GM12875 (cell line): ENCODE measurements at regions not wholly inside any gene's neighbourhood (a gene's known extent, or its start where the extent isn't known, plus 50 kb on each side); places are given as distances from the start of the nearest gene placed in this dataset.

Experiments
- H3K4me3 ChIP-seq: one replicate; pipeline ENCODE4 v1.5.1; 2011; ENCODE audit warnings: low read depth, low read length, control low read depth
- TF ChIP-seq, protein P1 (sequence below): IDR thresholded peaks from 2 replicates; pipeline ENCODE4 v1.5.1; 2011; ENCODE audit warnings: low read depth, mild to moderate bottlenecking, control low read depth, inconsistent platforms, low read length, moderate library complexity, borderline replicate concordance; ENCODE audit not compliant: insufficient read depth

DNA sequence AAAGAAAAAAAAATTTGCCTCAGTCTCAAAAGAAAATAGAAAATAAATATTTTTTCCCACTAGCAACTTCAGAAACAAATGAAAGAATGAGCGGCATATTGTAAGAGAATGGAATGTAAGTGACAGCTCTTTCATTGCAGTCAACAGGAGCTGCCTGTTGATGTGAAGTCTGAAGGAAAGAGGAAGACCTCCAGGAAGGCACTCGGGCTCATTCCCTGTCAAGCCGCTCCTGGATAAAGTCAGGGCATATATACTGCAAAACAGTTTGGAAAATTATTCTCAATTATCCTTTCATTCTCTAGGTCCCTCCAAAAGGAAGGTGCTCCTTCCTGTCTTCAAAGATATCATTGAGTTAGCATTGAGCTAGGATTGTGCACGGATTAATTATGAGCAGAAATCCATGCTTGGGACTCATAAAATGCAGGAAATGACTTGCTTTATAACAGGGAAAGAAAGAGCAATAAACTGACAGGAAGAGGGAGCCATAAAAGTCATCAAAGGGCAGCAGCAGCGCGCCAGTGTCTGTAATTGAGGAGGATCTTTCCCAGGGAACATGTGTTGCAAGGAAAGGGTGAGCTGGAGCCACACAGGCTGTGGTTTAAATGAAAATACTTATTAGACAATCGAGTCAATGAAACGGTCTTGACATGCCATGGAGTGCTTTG, 218.2 kb downstream of the C6orf118 start:
- TF ChIP-seq, protein P1, sequence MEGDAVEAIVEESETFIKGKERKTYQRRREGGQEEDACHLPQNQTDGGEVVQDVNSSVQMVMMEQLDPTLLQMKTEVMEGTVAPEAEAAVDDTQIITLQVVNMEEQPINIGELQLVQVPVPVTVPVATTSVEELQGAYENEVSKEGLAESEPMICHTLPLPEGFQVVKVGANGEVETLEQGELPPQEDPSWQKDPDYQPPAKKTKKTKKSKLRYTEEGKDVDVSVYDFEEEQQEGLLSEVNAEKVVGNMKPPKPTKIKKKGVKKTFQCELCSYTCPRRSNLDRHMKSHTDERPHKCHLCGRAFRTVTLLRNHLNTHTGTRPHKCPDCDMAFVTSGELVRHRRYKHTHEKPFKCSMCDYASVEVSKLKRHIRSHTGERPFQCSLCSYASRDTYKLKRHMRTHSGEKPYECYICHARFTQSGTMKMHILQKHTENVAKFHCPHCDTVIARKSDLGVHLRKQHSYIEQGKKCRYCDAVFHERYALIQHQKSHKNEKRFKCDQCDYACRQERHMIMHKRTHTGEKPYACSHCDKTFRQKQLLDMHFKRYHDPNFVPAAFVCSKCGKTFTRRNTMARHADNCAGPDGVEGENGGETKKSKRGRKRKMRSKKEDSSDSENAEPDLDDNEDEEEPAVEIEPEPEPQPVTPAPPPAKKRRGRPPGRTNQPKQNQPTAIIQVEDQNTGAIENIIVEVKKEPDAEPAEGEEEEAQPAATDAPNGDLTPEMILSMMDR = no peak
- no peak overlapping the region for H3K4me3 ChIP-seq

DNA sequence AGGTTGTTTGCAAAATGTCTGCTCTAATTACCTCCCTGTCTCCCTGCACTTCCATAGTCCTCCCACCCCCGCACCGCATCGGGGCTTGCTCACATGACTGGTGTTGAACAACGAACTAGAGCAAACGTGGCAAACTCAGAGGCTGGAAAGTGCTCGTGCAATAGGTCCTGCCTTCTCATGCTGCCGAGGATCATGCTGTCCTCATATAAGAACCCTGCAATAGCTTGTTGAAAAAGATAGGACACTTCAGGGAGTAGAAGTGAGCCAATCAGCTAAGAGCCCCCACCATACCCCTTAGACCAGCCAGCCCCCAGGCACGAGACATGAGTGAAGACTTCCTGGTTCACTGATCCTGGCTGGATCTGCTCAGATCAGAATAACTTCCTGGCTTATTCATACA, 219.2 kb downstream of the C6orf118 start:
- TF ChIP-seq, protein P1 = no peak
- no peak overlapping the region for H3K4me3 ChIP-seq

DNA sequence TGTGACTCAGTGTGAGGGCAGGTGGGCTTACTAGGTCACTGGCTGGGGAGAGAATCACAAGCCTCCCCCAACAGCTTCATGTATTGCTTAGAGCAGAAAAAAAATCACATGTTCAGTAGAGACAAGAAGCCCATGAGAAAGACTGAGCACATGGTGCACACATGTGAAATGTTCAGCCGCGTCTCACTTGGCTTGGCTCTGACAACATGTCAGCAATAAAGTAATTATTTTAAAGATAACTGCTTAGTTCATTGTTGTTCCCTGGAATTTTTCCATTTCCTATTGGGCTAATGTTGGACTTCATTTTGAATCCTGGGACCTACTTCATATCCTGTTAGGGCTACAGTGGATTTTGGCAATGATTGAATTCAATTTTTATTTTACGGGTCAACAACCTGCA, 222.6 kb downstream of the C6orf118 start:
- H3K4me3 ChIP-seq = no peak overlapping the region
- TF ChIP-seq, protein P1 = no peak

DNA sequence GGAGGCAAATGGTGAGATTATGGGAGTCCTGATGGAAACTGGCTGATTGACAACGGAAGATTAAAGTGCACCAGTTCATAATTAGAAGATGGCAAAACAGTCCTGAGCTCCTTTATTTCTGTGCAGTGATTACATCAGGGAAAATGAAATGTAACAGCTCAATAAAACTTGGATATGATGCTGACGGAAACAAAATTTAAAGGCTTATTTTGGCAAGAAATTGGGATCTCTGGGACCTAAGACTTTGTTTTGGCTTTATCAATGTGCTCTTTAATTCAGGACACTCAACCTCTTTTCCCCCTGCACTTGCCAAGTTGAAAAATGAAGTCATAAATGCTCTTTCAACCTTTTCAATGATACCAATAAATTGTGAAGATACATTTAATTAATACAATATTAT, 226.8 kb downstream of the C6orf118 start:
- TF ChIP-seq, protein P1 = no peak
- H3K4me3 ChIP-seq = no peak overlapping the region

DNA sequence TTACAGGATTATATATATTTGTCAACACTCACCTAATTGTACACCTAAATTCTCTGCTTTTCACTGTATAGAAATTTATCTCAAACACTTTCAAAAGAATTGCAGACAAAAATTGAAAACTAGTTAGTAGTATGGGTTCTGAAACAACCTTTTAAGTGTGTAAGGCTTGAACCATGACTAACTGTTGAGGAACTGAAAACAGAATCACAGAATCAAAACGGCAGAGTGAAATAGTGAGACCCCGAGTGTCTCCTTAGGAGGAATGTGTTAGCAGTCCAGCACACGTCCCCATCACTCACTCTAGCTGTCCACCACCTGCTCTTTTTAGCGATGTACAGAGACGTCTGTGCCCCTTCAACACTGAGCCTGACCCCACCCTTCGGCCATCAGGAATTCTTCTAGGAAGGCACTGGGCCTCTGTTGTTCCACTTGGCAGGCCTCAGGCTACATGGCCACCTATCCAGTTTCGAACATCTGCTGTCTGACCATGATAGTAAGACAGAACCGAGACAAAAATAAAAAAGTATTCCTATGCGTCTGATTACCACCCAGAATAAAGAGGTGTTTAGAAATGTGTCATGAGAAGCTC, 227.4 kb downstream of the C6orf118 start:
- H3K4me3 ChIP-seq = no peak overlapping the region
- TF ChIP-seq, protein P1 = no peak

DNA sequence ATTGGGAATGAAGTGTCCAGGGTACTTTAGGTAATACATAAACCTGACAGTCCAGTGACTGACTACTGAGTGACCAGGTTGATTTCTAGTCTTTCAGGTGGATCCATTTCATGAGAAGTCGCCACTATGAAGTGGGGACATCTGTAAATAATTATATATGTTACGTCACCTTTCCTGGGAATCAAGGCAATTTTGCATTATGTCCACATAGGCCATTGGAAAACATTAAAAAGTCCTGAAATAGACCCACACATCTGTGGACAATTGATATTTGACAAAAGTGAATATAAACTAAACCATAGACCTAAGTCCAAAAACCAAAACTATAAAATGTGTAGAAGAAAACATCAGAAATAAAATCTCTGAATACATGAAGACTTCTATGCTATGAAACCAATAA, 231.5 kb downstream of the C6orf118 start:
- TF ChIP-seq, protein P1 = no peak
- H3K4me3 ChIP-seq = no peak overlapping the region

DNA sequence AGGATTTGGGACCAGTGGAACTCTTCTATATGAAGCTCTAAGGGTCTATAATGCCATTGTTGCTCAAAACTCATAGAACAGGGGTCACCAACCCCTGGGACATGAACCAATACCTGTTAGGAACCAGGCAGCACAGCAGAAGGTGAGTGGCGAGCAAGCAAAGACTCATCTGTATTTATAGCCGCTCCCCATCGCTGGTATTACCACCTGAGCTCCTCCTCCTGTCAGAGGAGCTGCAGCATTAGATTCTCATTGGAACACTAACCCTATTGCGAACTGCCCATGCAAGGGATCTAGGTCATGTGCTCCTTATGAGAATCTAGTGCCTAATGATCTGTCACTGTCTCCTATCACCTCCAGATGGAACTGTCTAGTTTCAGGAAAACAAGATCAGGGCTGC, 237.5 kb downstream of the C6orf118 start:
- TF ChIP-seq, protein P1 = no peak
- H3K4me3 ChIP-seq = no peak overlapping the region
